ENCODE measurements at regions not wholly inside any gene's neighbourhood (a gene's known extent, or its start where the extent isn't known, plus 50 kb on each side); places are given as distances from the start of the nearest gene placed in this dataset.

- TF ChIP-seq POLR2A (IDR thresholded peaks at IDR 0.05) (no peak), CTCF (IDR thresholded peaks at IDR 0.05) (no peak)
These were observed 293.0 kb upstream of the BTBD3 start for GRCh38 chr20:11624704-11625103.

All from sigmoid colon (tissue), 3 donors.